Left renal cortex interstitium (tissue), 4 donors: ENCODE measurements at regions not wholly inside any gene's neighbourhood (a gene's known extent, or its start where the extent isn't known, plus 50 kb on each side); places are given as distances from the start of the nearest gene placed in this dataset.
"Not testable (repeated sequence)": the region's sequence is repeated elsewhere in the genome, so short reads cannot be mapped to it uniquely, and the experiment has no call there.

Experiments
- DNase-seq, 4 donors: peaks; one replicate each; pipeline ENCODE4 v3.0.0-alpha.2; 2013; ENCODE audit warnings: low read depth in 4 of 4, low spot score in 2 of 4, missing footprints in 1 of 4

DNA sequence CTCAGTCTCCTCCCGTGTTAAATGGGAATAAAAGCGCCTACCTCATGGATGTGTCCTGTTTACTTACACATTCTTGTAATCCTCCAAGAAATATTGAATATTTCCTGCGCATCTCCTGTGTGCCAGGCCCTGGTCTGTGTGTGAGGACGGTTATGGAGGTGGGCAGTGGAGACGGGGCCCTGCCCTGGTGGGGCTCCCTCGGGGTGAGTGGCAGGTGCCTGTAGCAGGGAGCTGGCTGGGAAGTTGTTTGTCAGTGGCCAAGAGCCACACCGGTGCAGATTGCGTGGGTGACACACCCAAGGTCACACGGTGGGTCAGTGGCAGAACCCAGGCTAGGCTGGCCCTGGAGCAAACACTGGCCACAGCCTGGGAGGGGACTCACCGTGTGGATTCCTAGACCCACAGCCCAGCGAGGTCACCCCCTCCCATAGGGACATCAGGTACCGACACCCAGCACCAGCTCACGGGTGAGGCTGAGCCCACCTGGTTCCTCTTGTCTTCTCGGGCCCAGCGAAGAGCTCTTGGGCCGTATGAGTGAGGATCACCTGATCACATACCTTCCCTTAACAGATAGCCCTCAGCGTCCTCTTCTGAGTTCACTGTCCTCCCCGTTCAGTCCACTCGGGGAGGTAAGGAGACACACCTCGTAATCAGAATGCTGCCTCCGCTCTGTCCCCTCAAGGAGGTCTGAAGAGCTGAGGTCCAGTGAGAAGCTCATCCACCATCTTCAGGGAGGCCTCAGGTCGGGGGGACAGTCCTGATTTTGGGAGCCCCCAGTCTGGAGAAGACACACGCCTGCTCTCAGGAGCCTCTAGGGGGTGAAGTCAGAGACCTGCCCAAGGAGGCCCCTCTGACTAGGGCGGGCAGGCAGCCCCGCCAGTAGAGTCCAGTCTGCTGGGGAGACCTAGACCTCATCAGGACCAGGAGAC is 349.6 kb downstream of the MATN1 start:
- DNase-seq, result no peak

DNA sequence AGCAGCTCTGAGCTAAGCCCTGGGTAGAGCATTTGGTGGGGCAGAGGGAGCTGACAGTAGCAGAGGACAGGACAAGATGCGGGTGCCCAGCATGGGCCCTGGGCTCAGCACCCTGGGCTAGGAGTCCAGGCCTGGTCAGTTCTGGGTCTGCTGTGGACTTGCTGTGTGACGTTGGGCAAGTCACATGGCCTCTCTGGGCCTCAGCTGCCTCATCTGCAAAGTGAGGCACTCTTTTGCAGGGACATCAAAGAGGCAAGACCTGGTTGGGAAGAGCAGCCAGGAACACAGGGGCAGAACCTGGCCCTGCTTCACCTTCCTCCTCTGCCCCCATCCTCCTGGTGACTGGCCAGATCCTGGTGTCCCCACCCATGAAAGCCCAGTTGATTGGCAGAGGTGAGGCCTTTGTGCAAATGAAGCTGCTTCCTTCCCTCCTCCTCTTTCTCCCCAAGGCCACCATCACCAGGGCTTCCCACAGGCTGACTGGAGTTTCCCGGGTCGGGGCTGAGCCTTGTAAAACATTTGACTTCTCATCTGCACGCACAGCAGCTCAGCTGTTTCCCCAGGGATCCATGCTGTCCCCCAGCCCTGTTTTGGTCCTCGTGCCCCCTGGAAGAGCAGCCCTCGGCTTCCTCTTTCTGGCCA is 350.5 kb downstream of the MATN1 start:
- no peak for DNase-seq

DNA sequence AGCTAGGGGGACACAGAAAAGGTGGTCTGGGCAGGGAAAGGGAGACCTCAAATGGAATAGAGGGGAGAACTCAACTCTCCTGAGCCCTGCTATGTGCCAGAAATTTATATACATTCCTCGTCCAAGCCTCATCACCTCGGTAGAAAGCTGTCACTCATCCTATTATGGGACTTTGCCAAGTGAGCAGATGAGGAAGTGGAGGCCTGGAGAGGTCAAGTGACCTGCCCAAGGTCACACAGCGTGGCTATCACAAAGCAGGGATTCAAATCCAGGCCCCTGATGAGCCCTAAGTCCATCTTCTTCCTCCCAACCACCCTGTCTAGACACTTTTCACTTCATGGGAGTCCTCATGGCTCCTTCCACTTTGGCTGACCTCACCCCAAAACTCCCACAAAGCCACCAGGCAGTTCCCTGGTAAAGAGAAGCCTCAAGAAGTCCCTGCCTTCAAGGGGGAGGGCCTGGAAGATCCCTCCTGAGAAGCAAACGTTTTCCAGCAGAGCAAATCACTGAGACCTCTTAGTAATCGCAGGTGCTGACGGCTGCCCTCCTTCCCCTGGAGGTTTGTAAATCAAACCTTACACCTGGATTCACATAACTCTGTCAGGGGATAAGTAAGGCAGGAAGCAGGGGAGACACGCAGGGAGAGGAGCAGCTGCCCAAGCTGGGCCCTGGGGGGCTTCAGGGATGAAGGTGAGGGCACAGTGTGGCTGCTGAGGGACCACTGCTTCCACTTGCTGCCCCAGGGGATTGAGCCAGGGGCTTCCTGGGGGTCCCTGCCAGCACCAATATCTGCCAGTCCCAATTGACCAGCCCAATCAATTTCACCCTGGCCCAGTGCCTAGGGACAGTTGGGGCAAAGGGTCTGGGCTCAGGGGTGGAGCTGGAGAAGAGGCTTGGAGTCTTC is 351.2 kb downstream of the MATN1 start:
- no peak for DNase-seq

DNA sequence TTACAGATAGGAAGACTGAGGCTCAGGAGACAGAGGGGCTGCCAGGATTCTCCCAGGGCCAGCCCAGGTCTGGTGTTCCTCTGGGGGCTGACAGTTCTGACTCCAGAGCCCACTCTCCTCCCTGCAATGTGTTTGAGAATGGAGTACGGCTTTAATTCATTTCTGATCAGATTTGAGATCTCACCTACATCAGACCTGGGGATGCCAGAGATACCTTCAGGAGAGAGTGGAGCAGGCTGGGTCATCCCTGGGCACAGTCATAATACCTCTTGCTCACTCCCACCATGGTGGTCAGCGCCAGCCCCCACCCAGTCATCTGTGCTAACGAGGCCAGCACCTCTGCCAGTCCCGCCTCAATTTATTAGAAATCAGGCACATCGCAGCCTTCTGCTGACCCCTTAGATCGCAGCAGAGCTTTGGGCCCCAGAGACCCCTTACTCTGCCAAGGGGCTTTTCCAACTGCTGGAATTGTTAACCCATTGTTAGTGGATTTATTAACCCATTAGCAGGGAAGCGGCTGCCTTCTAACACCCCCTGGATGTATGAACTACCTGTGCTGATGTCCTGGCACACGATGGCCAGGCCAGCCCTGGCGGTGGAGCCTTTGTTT is 352.1 kb downstream of the MATN1 start:
- DNase-seq, result no peak

DNA sequence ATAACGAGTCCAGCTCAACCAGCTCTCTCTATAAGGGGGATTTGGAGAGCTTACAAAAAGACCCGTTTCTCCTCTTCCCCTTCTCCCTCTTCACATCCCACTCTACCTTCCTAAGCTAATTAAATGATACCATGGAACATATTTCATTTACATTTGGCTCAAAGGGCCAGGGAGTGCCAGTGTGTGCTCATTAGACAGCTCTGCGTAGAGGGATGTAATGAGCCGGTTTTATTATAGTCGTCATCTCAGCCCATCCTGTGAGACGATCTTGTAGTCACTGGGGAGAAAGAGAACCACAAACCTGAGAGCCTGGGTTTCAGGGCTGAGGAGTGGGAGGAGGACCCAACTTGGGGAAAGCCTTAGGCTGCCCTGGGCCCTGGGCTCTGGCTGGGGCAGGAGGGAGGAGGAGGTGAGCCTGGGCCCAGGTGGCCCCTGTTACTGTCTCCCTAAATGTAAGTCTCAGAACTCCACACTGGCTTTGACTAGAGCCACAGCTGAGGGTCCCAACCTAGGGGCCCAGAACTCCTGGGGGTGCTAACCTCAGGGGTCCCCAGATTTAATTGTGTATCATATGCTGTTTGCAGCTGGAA is 354.6 kb downstream of the MATN1 start:
- DNase-seq, result no peak

DNA sequence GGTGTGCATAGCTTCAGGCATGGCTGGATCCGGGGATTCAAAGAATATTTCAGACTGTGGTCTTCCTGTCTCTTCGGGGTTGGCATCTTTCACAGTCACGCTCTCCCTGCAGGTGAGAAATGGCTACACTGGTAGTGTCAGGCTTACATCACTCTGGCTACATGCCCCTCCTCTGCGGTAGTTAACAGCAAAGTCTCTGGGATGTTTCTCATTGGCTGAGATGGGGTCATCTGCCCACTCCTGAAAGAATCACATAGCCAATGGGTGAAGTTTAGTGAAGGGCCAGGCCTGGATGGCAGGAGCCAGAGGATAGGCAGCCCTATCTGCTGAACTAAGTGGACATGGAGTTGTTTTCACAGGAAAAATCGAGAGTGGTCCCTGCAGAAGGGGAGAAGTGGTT is 356.5 kb downstream of the MATN1 start:
- no peak for DNase-seq

DNA sequence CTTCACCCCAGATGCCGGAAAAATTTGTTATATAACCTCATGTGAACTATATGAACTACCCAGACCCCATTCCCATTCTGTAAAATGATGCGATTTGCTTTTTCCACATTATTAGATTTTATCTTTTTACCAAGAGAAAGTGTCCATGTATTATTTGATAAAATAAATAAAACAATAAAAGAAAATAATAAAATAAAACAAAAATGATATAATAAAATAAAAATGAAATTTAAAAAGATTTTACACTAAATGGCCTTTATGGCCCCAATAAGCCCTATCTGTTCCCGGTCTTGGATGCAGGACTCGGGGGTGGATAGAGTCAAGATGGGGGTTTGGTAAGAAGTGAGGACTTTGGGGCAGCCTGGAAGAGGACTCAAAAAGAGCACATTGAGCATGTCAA is 357.2 kb downstream of the MATN1 start:
- DNase-seq, result no peak

DNA sequence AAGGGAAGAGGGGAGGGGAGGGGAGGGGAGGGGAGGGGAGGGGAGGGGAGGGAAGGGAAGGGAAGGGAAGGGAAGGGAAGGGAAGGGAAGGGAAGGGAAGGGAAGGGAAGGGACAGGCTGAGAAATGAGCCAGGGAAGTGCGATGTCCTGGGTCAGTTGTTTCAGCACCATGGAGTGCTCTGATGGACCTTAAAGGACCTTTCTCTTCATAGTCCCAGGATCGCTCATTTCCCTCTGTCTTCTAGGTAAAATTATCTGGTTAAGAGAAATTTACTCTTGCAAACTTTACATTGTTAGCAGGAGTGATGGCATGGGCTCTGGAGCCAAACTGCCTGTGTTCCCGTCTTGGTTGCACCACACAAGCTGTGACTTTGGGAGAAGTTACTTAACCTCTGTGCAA is 357.8 kb downstream of the MATN1 start:
- no peak for DNase-seq

DNA sequence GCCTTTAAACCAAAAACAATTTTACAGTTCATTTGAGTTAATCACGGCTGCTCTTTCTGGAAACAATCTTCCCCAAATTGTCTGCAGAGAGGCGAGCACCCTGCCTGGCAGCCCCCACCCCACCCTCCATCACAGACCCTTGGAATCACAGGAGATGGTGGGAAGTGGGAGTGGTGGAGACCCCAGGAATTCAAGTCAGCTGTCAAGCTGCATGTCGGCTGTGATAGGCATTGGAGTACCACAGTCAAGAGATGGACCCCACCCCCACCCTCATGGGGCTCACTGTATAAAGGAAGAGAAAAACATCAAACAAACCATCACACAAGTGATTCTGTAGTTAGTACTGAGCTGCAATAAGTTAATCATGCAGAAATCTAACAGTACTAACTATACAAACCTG is 360.4 kb downstream of the MATN1 start:
- no peak for DNase-seq

DNA sequence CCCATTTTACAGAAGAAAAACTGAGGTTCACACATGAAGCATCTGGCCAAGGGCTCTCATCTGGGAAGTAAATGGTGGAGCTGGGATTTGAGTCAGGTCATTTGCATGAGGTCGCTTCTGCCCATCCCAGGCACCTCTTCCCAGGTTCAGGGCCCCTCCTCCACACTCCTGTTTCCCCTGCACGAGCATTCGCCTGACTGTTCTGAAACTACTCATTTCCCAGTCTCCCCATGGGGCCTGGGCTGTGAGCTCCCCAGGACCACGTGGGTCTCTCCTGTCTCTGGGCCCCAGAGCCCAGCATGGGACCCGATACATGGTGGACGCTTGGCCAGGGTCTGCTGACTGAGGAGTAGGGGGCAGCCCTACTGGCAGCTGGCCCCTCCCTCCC is 360.8 kb downstream of the MATN1 start:
- no peak for DNase-seq

DNA sequence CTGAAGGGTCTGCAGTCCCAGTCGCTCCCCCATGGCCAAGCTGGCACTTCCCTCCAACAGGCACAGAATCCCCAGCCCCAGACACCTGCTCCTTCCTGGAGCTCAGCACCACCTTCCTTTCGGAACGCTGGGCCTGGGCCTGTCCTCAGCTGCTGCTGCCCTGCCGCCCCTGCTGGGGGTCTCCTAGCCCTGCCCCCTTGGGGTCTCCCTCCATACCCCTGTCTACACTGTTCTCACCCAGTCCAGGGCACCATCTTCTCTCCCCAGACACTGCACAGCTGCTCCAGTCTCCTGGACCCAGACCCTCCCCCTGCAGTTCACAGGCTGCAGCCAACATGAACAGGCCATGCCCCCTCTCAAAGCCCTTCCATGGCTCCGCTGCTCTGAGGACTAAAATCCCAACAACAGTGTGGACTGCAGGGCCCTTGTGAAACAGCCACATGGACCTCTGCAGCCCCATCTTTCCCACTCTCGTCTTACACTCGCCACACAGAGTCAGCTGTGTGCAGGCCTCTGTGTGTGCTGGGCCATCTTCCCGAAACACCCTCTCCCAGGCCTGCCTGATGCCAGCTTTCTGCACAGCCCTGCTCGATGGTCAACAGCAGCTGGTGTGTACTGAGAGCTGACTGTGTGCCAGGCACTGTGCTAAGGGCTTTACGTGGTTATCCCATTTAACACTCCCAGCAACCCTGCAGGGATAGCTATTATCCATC is 361.3 kb downstream of the MATN1 start:
- DNase-seq, result not testable (repeated sequence)

DNA sequence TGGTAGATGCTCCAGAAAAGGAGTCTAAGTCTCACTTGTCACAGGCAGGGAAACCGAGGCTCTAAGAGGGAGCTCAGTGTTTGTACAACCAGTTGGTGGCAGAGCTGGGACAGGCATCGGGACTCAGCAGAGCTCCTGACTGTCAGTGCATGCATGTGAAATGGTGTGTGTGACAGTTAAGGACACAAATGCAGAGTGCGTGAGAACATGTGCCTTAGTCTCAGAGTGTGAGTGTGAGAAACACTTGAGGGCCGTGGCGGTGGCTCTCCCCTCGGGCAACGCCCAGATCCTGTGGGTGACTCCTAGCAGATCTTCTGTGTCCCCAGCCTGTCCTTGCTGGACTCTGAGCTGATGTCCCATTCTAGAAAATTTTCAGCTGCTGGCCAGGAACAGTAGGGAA is 362.6 kb downstream of the MATN1 start:
- no peak for DNase-seq

DNA sequence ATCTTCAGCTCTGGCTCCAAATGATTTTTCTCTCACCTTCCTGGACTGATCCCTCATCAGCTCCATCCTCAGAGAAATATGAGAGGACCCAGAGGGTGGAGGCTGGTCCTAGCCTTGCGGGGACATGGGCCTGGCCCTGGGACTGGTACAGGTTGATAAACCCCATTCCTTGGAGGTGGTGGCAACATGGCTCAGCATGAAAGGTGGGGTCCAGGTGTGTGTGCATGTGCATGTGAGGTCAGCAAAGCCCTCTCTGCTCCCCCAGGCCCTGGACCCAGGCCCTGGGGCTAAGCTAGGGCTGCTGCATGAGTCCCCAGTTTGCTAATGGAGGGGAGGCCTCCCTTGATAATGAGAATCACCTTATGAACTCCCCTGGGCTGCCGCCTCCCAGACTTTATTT is 363.1 kb downstream of the MATN1 start:
- no peak for DNase-seq

DNA sequence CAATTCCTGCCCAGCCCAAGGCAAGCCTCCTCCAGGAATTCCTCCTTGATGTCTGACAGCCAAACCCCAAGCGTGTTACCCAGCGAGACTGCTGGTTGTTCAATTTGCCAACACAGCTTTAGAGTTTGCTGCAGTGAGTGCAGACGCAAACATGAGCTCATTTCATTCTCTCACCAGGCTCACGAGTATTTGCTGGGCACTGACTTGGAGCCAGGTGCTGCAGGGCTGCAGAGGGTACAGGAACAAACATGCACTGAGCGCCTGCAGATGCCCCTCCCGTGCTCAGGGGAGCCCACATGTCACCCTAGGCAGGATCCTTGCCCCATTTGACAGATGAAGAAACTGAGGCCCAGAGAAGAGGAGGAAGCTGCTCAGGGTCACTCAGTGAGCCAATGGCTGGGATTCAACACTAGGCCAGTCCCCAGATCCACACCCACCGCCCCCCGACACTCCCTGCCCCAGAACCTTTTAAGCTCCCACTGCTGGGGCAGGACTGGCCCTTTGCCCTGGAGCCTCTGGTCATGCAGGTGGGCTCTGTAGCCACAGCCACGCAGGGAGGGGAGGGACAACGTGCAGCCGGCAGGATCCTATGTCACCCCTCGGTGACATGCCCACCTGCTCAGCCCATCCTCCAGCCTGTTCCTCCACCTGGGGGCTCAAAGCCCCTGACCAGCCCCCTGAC is 363.7 kb downstream of the MATN1 start:
- no peak for DNase-seq

DNA sequence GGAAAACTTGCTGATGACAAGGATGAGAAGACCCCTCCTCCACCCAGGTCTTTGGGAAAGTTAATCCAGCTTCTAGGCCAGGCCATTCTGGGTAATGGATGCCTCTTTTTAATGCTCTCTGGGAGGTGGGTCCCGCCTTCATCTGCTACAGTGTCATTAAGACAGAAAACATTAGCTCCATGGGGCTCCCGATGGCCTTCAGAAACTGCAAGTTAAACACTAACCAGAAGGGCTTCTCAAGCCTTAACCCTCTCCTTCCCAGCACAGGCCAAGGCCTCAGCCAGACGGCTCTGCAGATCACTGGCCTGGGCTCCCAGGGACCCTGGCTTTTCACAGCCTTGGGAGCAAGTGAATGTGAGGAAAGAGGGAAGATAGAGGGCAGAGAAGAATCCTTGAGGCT is 364.9 kb downstream of the MATN1 start:
- DNase-seq, result no peak

DNA sequence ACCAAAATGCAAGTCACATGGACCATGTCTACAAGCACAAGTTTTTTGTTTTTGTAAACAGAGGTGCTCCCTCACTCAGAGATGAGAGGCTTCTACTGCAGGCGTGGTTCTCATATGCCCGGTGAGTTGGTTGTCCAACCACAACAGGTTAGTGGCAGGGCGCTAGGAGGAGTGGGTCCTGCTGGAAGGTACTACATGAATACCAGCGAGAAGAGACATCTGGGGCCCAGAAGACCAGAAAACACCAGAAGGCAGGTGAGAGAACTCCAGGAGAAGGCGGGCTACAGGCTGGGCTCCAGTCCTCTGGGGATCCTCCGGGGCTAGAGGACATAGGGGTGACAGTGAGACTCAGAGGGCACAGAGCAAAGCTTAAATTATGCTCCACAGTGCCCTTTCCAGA is 366.5 kb downstream of the MATN1 start:
- DNase-seq, result no peak

DNA sequence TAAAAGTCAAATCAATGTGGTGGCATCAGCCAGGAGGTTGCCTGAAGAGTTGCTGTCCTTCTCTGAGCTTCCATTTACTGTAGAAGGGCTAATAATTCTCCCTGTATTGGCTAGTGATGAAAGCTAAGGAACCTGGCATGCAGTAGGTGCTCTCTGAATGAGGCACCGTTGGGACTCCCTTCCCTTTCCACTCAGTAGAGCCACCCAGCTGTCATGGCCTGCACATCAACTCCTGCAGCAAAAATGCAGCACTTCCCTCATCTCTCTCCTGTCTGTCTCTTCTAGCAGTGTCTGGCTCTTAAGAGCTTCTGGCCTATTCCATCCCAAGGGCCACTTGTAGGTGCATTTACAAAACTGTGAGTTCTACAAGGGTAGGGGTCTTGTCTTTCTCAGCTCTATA is 369.0 kb downstream of the MATN1 start:
- no peak for DNase-seq

DNA sequence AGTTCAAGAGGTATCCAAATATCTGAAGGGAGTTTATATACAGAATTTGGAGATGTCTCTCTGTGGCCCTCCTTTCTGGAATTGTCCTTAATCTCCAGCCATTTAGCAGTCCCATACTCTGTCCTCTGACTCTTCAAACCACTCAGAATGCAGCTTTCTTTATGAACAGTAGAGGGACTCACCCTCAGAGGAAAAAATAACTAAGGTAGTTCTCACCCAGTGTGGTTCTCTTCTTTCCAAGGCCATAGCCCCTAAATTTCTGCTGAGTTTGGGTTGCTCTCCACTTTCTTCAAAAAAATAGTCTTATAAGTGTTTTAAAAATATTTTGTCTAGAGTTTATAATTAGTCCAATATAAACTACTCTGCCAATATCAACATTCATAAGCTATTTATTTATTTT is 369.7 kb downstream of the MATN1 start:
- DNase-seq, result no peak

DNA sequence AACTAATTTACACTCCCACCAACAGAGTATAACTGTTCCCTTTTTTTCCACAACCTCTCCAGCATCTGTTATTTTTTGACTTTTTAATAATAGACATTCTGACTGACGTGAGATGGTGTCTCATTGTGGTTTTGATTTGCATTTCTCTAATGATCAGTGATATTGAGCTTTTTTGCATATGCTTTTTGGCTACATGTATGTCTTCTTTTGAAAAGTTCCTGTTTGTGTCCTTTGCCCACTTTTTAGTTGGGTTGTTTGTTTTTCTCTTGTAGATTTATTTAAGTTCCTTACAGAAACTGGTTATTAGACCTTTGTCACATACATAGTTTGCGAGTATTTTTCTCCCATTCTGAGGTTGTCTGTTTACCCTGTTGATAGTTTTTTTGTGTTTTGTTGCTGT is 375.2 kb downstream of the MATN1 start:
- no peak for DNase-seq
